Tibial artery (tissue), 4 donors: ENCODE measurements at regions not wholly inside any gene's neighbourhood (a gene's known extent, or its start where the extent isn't known, plus 50 kb on each side); places are given as distances from the start of the nearest gene placed in this dataset.

Experiments used
- DNase-seq, 2 donors: peaks; one replicate each; pipeline ENCODE4 v3.0.0-alpha.2; 2019
- H3K27ac ChIP-seq, 2 donors: fragments of 200-600 bp; sonication (generic) in 1 of 2; 1 replicate in 1 of 2; 2 replicates in 1 of 2; pipeline ENCODE4 v1.5.1; 2018 to 2019; ENCODE audit warnings: mild to moderate bottlenecking in 1 of 2
- H3K27me3 ChIP-seq, 2 donors: fragments of 200-600 bp; sonication (generic) in 1 of 2; one replicate each; pipeline versions ENCODE4 v1.5.1 to v1.6.0; 2016 to 2019
- H3K36me3 ChIP-seq, 3 donors: fragments of 200-600 bp; sonication (generic) in 2 of 3; one replicate each; pipeline ENCODE4 v1.5.1; 2016 to 2019; ENCODE audit warnings: mild to moderate bottlenecking in 2 of 3
- H3K4me1 ChIP-seq, 4 donors: fragments of 200-600 bp; sonication (generic) in 2 of 4; 1 replicate in 3 of 4; 2 replicates in 1 of 4; pipeline ENCODE4 v1.5.1; 2016 to 2019
- H3K4me3 ChIP-seq, 2 donors: fragments of 200-600 bp; sonication (generic) in 1 of 2; 1 replicate in 1 of 2; 2 replicates in 1 of 2; pipeline ENCODE4 v1.5.1; 2018 to 2019; ENCODE audit warnings: mild to moderate bottlenecking in 2 of 2
- H3K9me3 ChIP-seq, 3 donors: fragments of 200-600 bp; sonication (generic) in 1 of 3; one replicate each; pipeline ENCODE4 v1.5.1; 2016 to 2019
- intact Hi-C: fragments of 100-400 bp; cut with DNase I; formaldehyde crosslinking; loops from one replicate; pipeline ENCODE4 v1.15.0; 2023; ENCODE audit warnings: low total_unique reads
- TF ChIP-seq, protein P1 (sequence below), 2 experiments: fragments of 200-600 bp in 1 of 2; fragments of 450-650 bp in 1 of 2; IDR thresholded peaks; one replicate each; pipeline ENCODE4 v1.5.1; 2017 to 2019; ENCODE audit warnings: antibody characterized with exemption in 2 of 2, mild to moderate bottlenecking in 1 of 2, moderate library complexity in 1 of 2

DNA sequence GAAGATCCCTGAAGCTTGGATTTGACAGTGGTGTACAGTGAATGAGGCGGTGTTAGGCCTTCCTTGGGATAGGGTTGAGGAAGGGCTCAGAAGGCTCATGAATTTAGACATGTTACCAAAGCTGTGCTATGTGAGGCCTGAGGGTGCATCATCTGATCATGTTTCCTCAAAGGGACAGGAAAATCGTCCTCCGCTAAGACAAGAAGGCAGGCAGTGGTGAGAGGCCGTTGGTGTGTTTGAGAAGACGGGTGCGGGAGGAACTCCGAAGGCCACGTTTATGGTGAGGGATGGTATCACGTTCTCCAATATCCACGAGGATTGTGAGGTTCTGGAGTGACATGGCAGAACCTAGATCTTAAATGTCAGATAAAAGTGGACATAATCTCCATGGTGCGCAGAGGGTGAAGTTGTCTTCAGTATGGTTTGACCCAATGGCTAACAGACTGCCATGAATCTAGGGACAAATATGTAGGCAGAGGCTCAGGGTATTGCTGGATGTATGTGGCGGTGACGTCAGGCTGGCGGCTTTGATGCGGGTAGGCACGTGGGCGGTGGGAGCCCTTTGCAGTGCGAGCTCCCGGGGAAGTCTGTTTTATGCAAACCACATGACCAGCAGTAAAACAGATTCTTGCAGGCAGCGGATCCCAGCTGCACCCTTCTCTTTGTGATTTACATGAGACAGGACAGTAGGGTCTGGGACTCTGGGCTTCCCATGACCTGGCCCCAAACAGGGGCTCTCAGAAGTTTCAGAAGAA is 242.3 kb upstream of the B3GAT1 start:
- peaks cover 0 to 19% of the 10 kb centered on the region in 2 donors for H3K27me3 ChIP-seq
- no peaks in the 10 kb centered on the region for H3K36me3 ChIP-seq
- TF ChIP-seq, protein P1, sequence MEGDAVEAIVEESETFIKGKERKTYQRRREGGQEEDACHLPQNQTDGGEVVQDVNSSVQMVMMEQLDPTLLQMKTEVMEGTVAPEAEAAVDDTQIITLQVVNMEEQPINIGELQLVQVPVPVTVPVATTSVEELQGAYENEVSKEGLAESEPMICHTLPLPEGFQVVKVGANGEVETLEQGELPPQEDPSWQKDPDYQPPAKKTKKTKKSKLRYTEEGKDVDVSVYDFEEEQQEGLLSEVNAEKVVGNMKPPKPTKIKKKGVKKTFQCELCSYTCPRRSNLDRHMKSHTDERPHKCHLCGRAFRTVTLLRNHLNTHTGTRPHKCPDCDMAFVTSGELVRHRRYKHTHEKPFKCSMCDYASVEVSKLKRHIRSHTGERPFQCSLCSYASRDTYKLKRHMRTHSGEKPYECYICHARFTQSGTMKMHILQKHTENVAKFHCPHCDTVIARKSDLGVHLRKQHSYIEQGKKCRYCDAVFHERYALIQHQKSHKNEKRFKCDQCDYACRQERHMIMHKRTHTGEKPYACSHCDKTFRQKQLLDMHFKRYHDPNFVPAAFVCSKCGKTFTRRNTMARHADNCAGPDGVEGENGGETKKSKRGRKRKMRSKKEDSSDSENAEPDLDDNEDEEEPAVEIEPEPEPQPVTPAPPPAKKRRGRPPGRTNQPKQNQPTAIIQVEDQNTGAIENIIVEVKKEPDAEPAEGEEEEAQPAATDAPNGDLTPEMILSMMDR (IDR thresholded peaks at IDR 0.05), result no peak
- intact Hi-C loops, result no loop called here
- peak in 1 of 2 donors; percentile 28 for DNase-seq
- H3K4me3 ChIP-seq, result no peak overlapping the region
- no peaks in the 10 kb centered on the region for H3K4me1 ChIP-seq
- H3K9me3 ChIP-seq, result no peaks in the 10 kb centered on the region
- H3K27ac ChIP-seq, result no peak overlapping the region

DNA sequence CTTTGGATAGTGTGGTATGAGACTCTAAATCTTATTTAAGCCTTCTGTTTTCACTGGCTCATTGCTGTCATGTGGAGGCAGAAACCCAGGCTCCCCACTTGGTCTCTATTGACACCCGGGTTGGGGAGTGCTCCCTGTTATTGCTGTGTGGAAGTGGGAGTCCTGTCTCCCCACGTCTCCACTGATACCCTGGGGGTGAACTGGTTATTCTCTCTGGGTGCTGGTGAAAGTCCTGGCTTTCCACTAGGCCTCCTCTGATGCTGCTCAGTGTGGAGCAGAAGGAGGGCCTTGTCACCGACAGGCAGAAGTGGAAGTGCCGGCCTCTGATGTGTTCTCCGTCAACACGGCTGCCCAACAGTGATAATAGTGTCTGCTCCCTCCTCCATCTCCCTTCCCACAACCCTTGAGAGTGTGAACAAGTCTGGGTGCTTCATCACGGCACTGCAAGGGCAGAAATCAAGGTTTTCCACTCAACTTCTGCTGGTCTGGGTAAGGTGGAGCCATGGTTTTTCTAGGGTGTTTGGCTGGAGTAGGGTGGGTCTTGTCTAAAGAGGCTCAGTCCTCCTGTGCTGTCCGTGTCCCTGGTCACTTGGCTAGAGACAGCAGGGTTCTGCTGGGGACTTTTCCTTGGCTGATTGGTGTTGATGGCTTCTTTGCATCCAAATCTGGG is 240.7 kb upstream of the B3GAT1 start:
- Histone ChIP-seq H3K9me3 (no peaks in the 10 kb centered on the region), H3K4me1 (no peaks in the 10 kb centered on the region), H3K36me3 (no peaks in the 10 kb centered on the region), H3K27ac (no peak overlapping the region), H3K27me3 (peaks cover 0 to 19% of the 10 kb centered on the region in 2 donors), H3K4me3 (no peak overlapping the region)
- intact Hi-C loops, result no loop called here
- TF ChIP-seq, protein P1 (IDR thresholded peaks at IDR 0.05), result no peak
- peak in 1 of 2 donors; percentile 19 for DNase-seq

DNA sequence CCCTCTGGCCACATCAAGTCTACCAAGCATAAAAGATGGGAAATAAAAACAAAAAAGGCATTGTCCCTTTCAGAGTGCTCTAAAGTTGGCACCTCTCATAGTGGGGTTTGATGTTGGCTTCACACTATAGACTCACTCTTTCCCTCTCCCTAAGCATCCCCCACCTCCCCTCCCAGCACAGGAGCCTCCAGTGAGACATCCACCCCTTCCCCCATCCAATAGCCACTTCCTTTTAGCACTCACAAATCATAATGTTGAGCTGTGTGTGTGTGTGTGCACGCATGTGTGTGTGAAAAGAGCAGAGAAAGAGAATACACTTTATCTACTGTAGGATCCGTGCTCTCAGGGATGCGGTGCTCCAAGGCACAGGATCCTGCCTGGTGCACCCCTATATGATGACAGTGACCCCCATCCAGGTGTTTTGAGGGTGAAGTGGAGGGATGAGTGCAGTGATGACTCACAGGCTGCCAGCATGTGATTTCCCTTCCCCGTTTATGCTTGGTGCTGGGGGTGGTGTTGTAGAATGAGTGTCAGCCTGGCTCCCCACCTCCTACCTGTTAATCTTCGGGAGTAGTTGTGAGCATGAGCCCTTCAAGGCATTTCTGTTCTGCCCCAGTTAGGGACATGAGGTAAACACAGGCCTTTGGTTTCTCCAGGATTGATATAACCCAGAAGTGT is 235.2 kb upstream of the B3GAT1 start:
- intact Hi-C loops, result no loop called here
- H3K4me1 ChIP-seq, result no peaks in the 10 kb centered on the region
- peak in 1 of 2 donors; percentile 16 for DNase-seq
- no peak overlapping the region for H3K4me3 ChIP-seq
- H3K9me3 ChIP-seq, result no peaks in the 10 kb centered on the region
- H3K27ac ChIP-seq, result no peak overlapping the region
- no peaks in the 10 kb centered on the region for H3K36me3 ChIP-seq
- TF ChIP-seq, protein P1 (IDR thresholded peaks at IDR 0.05), result no peak
- peaks cover 0 to 12% of the 10 kb centered on the region in 2 donors for H3K27me3 ChIP-seq

DNA sequence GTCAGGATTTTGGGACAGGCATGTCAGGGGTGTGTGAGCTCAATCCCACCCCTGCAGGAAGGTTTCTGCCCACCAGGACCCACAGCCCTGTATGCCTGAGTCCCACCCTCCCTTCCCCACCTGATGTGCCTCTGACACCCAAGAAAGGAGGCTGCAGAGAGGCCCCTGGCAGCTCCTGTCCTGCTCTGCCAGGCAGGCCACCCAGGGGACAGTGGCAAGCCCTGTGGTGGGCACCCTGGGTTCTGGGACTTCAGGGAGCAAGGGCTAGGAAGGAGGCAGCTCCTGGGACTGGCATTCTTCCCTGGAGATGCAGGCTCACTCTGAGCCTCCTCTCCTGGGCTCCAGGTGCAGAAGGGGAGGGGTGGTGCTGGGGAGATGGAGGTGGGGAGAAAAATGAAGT is 234.5 kb upstream of the B3GAT1 start:
- Histone ChIP-seq H3K27ac (no peak overlapping the region), H3K27me3 (peaks cover 0 to 16% of the 10 kb centered on the region in 2 donors), H3K9me3 (no peaks in the 10 kb centered on the region), H3K4me1 (no peaks in the 10 kb centered on the region), H3K36me3 (no peaks in the 10 kb centered on the region), H3K4me3 (no peak overlapping the region)
- peak in 1 of 2 donors; percentile 24 for DNase-seq
- TF ChIP-seq, protein P1 (IDR thresholded peaks at IDR 0.05), result no peak
- intact Hi-C loops, result no loop called here

DNA sequence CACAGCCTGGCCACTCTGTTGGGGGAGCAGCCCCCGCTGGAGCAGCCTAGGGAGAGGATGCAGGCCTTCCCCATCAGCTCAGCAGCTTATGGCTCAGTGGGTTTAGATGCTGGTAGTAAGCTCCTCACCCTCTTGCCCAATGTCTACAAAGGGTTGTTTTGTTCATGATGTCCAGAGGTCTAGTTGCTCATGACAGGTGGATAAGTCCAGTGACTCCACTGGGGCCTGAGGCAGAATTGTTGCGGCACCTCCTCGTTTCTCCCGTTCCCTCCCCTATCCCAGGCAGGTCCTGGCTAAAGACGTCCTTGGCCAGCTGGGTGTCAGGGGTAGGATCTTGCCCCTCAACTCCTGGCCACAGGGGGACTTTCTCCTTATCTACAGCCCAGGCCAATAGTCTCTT is 233.5 kb upstream of the B3GAT1 start:
- Histone ChIP-seq H3K36me3 (no peaks in the 10 kb centered on the region), H3K27me3 (peaks cover 0 to 19% of the 10 kb centered on the region in 2 donors), H3K9me3 (no peaks in the 10 kb centered on the region), H3K27ac (no peak overlapping the region), H3K4me3 (no peak overlapping the region), H3K4me1 (no peaks in the 10 kb centered on the region)
- TF ChIP-seq, protein P1 (IDR thresholded peaks at IDR 0.05), result no peak
- intact Hi-C loops, result no loop called here
- no peak for DNase-seq
